ENCODE measurements at regions not wholly inside any gene's neighbourhood (a gene's known extent, or its start where the extent isn't known, plus 50 kb on each side); places are given as distances from the start of the nearest gene placed in this dataset.

- TF ChIP-seq POLR2A (IDR thresholded peaks at IDR 0.05) = no peak
- TF ChIP-seq CTCF (IDR thresholded peaks at IDR 0.05) = no peak
Observed at GRCh38 chr14:32010604-32011125, 66.4 kb upstream of the ARHGAP5 start.
